OCI-LY3 (cell line): ENCODE measurements at regions not wholly inside any gene's neighbourhood (a gene's known extent, or its start where the extent isn't known, plus 50 kb on each side); places are given as distances from the start of the nearest gene placed in this dataset.

Experiments used
- CTCF ChIP-seq: fragments of 200-600, 300-600 bp; sonication (generic); IDR thresholded peaks from 2 replicates; pipeline ENCODE4 v1.5.1; 2014; ENCODE audit warnings: antibody characterized with exemption, low read length, low read depth
- EZH2phosphoT487 ChIP-seq: fragments of 200-600 bp; shearing (Covaris generic); IDR thresholded peaks from 2 replicates; pipeline ENCODE4 v1.6.1; 2018; ENCODE audit warnings: antibody characterized with exemption, mixed run types, low read depth

GRCh38 chr5:111836426-111836825, 79.4 kb upstream of the NREP start:
- TF ChIP-seq CTCF (no peak), EZH2phosphoT487 (no peak)
